SK-N-SH (cell line): ENCODE measurements at regions not wholly inside any gene's neighbourhood (a gene's known extent, or its start where the extent isn't known, plus 50 kb on each side); places are given as distances from the start of the nearest gene placed in this dataset.

ENCODE experiments used
- CTCF ChIA-PET: fragments of 300-600, 350-600 bp; formaldehyde crosslinking; extraction: SDS; loops from one replicate; lab custom pipeline; 2021; lab: Yijun Ruan, JAX
- POLR2A ChIA-PET: fragments of 350-600 bp; sonication (Branson Sonifier 250); formaldehyde crosslinking; extraction: SDS; loops from one replicate; lab custom pipeline; 2020; ENCODE audit warnings: antibody characterized with exemption, inconsistent platforms; lab: Yijun Ruan, JAX
- DNase-seq: peaks from one replicate; pipeline ENCODE4 v3.0.0; 2012
- H2AFZ ChIP-seq: fragments of 200-600 bp; sonication (generic); 2 replicates; pipeline ENCODE4 v1.8.1; 2016; ENCODE audit warnings: antibody characterized with exemption, mild to moderate bottlenecking, low read depth
- H3F3A ChIP-seq: fragments of 200-600 bp; sonication (generic); replicated peaks from 2 replicates; pipeline ENCODE3; 2016; ENCODE audit warnings: antibody characterized with exemption, mild to moderate bottlenecking; ENCODE audit not compliant: insufficient read depth
- H3K27ac ChIP-seq, 2 experiments: fragments of 200-500 bp in 1 of 2; fragments of 200-600 bp in 1 of 2; sonication (Bioruptor generic) in 1 of 2; sonication (generic), shearing (Covaris generic) in 1 of 2; 2 replicates each; pipeline versions ENCODE4 v1.5.1 to v1.6.1; 2014 to 2016; ENCODE audit warnings: low read depth in 2 of 2, inconsistent platforms in 1 of 2, low read length in 1 of 2, mild to moderate bottlenecking in 1 of 2, mixed read lengths in 1 of 2
- H3K27me3 ChIP-seq: fragments of 200-600 bp; sonication (generic), shearing (Covaris generic); 2 replicates; pipeline ENCODE4 v1.6.1; 2016; ENCODE audit warnings: mixed run types; ENCODE audit not compliant: insufficient read depth
- H3K36me3 ChIP-seq, 2 experiments: fragments of 200-500 bp in 1 of 2; fragments of 200-600 bp in 1 of 2; sonication (Bioruptor generic) in 1 of 2; sonication (generic) in 1 of 2; replicated peaks in 1 of 2; 2 replicates each; pipeline versions ENCODE3 to v1.5.1; 2014 to 2016; ENCODE audit warnings: low read length in 1 of 2, mild to moderate bottlenecking in 1 of 2; ENCODE audit not compliant: insufficient read depth in 2 of 2, control insufficient read depth in 1 of 2
- H3K4me1 ChIP-seq, 2 experiments: fragments of 200-500 bp in 1 of 2; fragments of 200-600 bp in 1 of 2; sonication (Bioruptor generic) in 1 of 2; sonication (generic), shearing (Covaris generic) in 1 of 2; 2 replicates each; pipeline versions ENCODE4 v1.5.1 to v1.6.1; 2014 to 2016; ENCODE audit warnings: low read depth in 1 of 2, low read length in 1 of 2, mixed run types in 1 of 2; ENCODE audit not compliant: insufficient read depth in 2 of 2, control insufficient read depth in 1 of 2
- H3K4me2 ChIP-seq: fragments of 200-600 bp; sonication (generic), shearing (Covaris generic); 2 replicates; pipeline ENCODE4 v1.6.1; 2017; ENCODE audit warnings: mixed run types
- H3K4me3 ChIP-seq, 2 experiments: fragments of 200-500 bp in 1 of 2; fragments of 200-600 bp in 1 of 2; sonication (Bioruptor generic) in 1 of 2; sonication (generic), shearing (Covaris generic) in 1 of 2; 2 replicates each; pipeline versions ENCODE4 v1.5.1 to v1.8.1; 2014 to 2016; ENCODE audit warnings: low read depth in 2 of 2, inconsistent platforms in 1 of 2, low read length in 1 of 2, mild to moderate bottlenecking in 1 of 2, mixed read lengths in 1 of 2, moderate library complexity in 1 of 2
- H3K79me2 ChIP-seq: fragments of 200-600 bp; sonication (generic); 2 replicates; pipeline ENCODE4 v1.8.1; 2017; ENCODE audit warnings: mild to moderate bottlenecking; ENCODE audit not compliant: insufficient read depth
- H3K9ac ChIP-seq: fragments of 200-600 bp; sonication (generic); 2 replicates; pipeline ENCODE4 v1.6.1; 2017; ENCODE audit warnings: mixed run types
- H3K9me2 ChIP-seq: fragments of 200-600 bp; sonication (generic); 2 replicates; pipeline ENCODE4 v1.6.1; 2017; ENCODE audit warnings: mixed run types
- H3K9me3 ChIP-seq: fragments of 200-600 bp; sonication (generic); 2 replicates; pipeline ENCODE4 v1.6.1; 2017; ENCODE audit warnings: mixed run types, mild to moderate bottlenecking, moderate library complexity
- H4K20me1 ChIP-seq: fragments of 200-600 bp; sonication (generic); 2 replicates; pipeline ENCODE4 v1.6.1; 2017; ENCODE audit warnings: mild to moderate bottlenecking, mixed run types; ENCODE audit not compliant: insufficient read depth
- ELF1 ChIP-seq: IDR thresholded peaks from 2 replicates; pipeline ENCODE4 v1.4.0; 2012
- EP300 ChIP-seq, 2 experiments: IDR thresholded peaks; 2 replicates each; pipeline versions ENCODE4 v1.4.0 to v1.6.1; 2012; ENCODE audit warnings: borderline replicate concordance in 1 of 2, low read depth in 1 of 2, low read length in 1 of 2
- FOSL2 ChIP-seq: IDR thresholded peaks from 2 replicates; pipeline ENCODE4 v1.4.0; 2012; ENCODE audit warnings: low read depth, mild to moderate bottlenecking, moderate library complexity, borderline replicate concordance
- GABPA ChIP-seq: IDR thresholded peaks from 2 replicates; pipeline ENCODE4 v1.4.0; 2012; ENCODE audit warnings: low read depth, mild to moderate bottlenecking
- GATA2 ChIP-seq: sonication (generic); formaldehyde crosslinking; IDR thresholded peaks from 2 replicates; pipeline ENCODE4 v1.5.0; 2020; ENCODE audit warnings: mild to moderate bottlenecking, missing genetic modification reagents
- JUND ChIP-seq: IDR thresholded peaks from 2 replicates; pipeline ENCODE4 v1.4.0; 2012
- NFIC ChIP-seq: IDR thresholded peaks from 2 replicates; pipeline ENCODE4 v1.4.0; 2012; ENCODE audit warnings: borderline replicate concordance
- RAD21 ChIP-seq: IDR thresholded peaks from 2 replicates; pipeline ENCODE4 v1.6.1; 2012; ENCODE audit warnings: mild to moderate bottlenecking, low read length
- RXRA ChIP-seq: IDR thresholded peaks from 2 replicates; pipeline ENCODE4 v1.4.0; 2012; ENCODE audit warnings: low read depth, mild to moderate bottlenecking, borderline replicate concordance
- SIN3A ChIP-seq: IDR thresholded peaks from 2 replicates; pipeline ENCODE4 v1.6.1; 2012; ENCODE audit warnings: low read depth, mild to moderate bottlenecking, low read length, moderate library complexity, borderline replicate concordance
- SMC3 ChIP-seq: IDR thresholded peaks from 2 replicates; pipeline ENCODE4 v1.6.1; 2012; ENCODE audit warnings: low read depth, low read length, improper control_type of control experiment
- TCF12 ChIP-seq: IDR thresholded peaks from 2 replicates; pipeline ENCODE4 v1.4.0; 2012
- YY1 ChIP-seq: IDR thresholded peaks from 2 replicates; pipeline ENCODE4 v1.4.0; 2012; ENCODE audit warnings: low read depth, mild to moderate bottlenecking
- ZBTB33 ChIP-seq: IDR thresholded peaks from 2 replicates; pipeline ENCODE4 v1.4.0; 2012; ENCODE audit warnings: low read depth, borderline replicate concordance
- WGBS: methylation state at CpG from one replicate; pipeline ENCODE4 v1.1.6; 2017; ENCODE audit warnings: low lambda C conversion rate; 5-methylcytosine and 5-hydroxymethylcytosine counted together
- TF ChIP-seq, protein P1 (sequence below): fragments of 150-350 bp; IDR thresholded peaks from 2 replicates; pipeline ENCODE4 v1.6.1; 2017; ENCODE audit warnings: antibody characterized with exemption, low read length, low read depth, borderline replicate concordance
- TF ChIP-seq, protein P2 (sequence below): IDR thresholded peaks from 2 replicates; pipeline ENCODE4 v1.4.0; 2012; ENCODE audit warnings: low read depth, borderline replicate concordance

- TF ChIP-seq ZBTB33 (no peak), RXRA (no peak)
These were observed 58.8 kb upstream of the CST7 start (continued) for GRCh38 chr20:24890286-24890685.

GRCh38 chr20:24891546-24892393, 57.3 kb upstream of the CST7 start:
- no peak overlapping the region for H3K27ac ChIP-seq
- no peaks in the 10 kb centered on the region for H3K36me3 ChIP-seq
- H3K9me2 ChIP-seq: 0 out of 2 replicates have a peak, but pooled peaks cover 2% of the 10 kb centered on the region
- H4K20me1 ChIP-seq: no peaks in the 10 kb centered on the region
- no peak overlapping the region for H2AFZ ChIP-seq
- no peaks in the 10 kb centered on the region for H3K9me3 ChIP-seq
- no peak for DNase-seq
- H3K4me3 ChIP-seq: no peak overlapping the region
- H3F3A ChIP-seq: no peaks in the 10 kb centered on the region
- no peaks in the 10 kb centered on the region for H3K4me1 ChIP-seq
- POLR2A ChIA-PET: no interaction called here
- no peak overlapping the region for H3K4me2 ChIP-seq
- H3K9ac ChIP-seq: no peak overlapping the region
- H3K27me3 ChIP-seq: no peaks in the 10 kb centered on the region; the same call in 1 of the 2 replicates
- CTCF ChIA-PET: interaction anchor here (0.9 to 1.5 kb wide), 2 partner anchors 26 to 77 kb away, joined by 3 to 6 read pairs; no protein-coding TSS in a partner anchor
- WGBS: 16% methylated on average over 17 of the region's 34 CpGs
- no peaks in the 10 kb centered on the region for H3K79me2 ChIP-seq
- TF ChIP-seq TCF12 (no peak), JUND (no peak), GABPA (no peak), SMC3 (no peak), SIN3A (no peak), NFIC (no peak), ELF1 (no peak), EP300 (IDR thresholded peaks at IDR 0.05; ENCODE audit: borderline replicate concordance in 1 of 2, low read depth in 1 of 2, low read length in 1 of 2) (no peak), FOSL2 (no peak), YY1 (no peak), GATA2 (CRISPR knock-in tag) (no peak), RAD21 (no peak)
- TF ChIP-seq, protein P1, sequence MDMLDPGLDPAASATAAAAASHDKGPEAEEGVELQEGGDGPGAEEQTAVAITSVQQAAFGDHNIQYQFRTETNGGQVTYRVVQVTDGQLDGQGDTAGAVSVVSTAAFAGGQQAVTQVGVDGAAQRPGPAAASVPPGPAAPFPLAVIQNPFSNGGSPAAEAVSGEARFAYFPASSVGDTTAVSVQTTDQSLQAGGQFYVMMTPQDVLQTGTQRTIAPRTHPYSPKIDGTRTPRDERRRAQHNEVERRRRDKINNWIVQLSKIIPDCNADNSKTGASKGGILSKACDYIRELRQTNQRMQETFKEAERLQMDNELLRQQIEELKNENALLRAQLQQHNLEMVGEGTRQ: no peak
- TF ChIP-seq, protein P2, sequence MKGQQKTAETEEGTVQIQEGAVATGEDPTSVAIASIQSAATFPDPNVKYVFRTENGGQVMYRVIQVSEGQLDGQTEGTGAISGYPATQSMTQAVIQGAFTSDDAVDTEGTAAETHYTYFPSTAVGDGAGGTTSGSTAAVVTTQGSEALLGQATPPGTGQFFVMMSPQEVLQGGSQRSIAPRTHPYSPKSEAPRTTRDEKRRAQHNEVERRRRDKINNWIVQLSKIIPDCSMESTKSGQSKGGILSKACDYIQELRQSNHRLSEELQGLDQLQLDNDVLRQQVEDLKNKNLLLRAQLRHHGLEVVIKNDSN: no peak
